NCI-H69 (cell line): ENCODE measurements at regions not wholly inside any gene's neighbourhood (a gene's known extent, or its start where the extent isn't known, plus 50 kb on each side); places are given as distances from the start of the nearest gene placed in this dataset.
"Not testable (repeated sequence)": the region's sequence is repeated elsewhere in the genome, so short reads cannot be mapped to it uniquely, and the experiment has no call there.

Source experiments
- DNase-seq: peaks from one replicate; lab custom pipeline; 2025; lab: John Stamatoyannopoulos, UW

DNA sequence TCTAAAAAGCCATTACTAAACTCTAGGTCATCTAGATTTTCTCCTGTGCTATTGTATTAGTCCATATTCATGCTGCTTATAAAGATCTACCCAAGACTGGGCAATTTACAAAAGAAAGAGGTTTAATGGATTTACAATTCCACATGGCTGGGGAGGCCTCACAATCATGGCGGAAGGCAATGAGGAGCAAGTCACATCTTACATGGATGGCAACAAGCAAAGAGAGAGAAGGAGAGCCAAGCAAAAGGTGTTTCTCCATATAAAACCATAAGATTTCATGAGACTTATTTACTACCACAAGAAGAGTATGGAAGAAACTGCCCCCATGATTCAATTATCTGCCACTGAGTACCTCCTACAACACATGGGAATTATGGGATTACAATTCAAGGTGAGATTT is 69.6 kb upstream of the CCDC6 start:
- DNase-seq, result not testable (repeated sequence)

DNA sequence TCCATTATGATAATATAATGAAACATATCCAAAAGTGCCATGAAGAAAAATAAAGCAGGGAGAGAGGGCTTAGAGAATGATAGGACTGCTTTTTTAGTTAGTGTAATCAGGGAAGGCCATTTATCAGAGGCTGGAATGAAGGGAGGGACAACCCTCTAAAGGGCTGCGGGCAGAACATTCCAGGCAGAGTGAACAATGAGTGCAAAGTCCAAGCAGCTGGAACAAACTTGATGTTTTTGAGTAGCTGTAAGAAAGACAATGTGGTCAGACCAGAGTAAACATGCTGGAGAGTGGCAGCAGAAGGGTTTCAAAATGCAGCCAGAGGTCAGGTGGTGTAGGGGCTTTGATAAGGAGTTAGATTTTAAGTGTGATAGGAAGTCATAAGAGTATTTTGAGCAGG is 65.6 kb upstream of the CCDC6 start:
- peak; percentile 18 for DNase-seq

DNA sequence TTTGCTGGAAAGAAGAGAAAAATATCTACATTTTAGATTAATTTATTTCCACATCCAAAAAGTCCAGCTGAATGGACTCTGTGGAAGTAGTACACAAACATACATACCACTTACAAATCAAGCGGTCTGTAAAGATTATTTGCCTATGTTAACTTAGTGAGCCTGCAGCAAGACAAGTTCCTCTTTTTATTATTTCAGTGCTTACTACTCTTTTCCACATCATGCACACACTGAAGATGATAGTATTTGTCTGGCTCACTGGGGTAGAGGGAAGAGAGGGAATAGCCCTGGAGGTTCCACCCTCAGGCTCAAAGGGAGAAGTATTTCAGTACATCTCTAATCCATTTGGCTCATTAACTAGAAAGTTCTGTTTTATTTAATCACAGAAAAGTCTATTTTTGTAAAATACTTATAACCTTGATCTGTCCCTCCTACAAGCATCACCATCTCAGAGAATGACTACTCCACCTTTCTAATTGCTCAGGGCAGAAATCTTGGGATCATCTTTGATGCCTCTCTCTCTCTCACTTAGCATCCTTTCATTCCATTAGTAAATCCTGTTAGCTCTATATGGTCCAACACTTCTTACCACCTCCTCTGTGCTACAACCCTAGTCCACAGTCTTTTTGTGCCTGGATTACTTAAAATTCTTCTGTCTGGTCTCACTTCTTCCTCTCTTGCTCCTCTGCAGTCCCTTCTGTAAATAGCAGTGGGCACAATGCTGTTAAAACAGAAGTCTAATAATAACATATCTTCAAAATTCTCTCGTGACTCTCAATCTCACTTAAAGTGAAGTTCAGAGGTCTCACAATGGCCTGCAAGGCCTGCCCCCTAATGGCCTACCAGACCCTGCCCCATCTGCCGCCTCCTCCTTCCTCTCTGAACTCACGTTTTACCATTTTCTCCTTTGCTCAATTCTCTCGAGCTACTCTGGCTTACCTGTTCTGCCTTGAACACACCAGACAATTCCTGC is 64.3 kb upstream of the CCDC6 start:
- DNase-seq, result no peak

DNA sequence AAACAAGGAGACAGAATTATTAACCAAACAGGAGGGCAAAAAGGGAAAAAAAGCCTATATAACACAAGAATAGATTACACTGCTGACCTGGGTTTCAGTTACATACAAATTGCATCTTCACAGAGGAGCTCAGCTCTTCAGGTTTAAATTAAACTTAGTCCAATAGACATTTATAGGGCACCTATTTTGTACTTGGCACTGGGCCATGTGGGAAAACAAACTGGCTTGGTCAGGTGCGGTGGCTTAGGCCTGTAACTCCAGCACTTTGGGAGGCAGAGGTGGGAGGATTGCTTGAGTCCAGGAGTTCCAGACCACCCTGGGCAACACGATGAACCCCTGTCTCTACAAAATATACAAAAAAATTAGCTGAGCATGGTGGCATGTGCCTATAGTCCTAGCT is 62.3 kb upstream of the CCDC6 start:
- DNase-seq, result peak; percentile 63

DNA sequence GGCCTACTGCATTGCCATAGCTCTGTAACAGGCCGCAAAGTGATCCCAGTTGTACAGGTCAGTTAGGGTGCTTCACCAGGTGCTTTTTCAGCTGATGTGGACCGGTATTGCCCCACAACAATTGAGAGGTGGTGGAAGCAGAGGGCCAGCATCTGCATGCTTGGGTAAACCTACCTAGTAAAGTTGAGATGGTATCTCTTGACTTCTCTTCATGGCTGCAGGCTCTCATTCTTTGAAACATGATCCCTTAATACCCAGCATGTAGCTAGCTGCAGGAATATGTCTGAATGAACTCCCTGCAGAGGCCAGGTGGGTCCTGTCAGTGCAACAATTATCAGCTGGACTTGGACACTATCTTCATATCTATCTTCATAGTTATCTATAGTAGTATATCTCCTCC is 60.7 kb upstream of the CCDC6 start:
- DNase-seq, result peak; percentile 74

DNA sequence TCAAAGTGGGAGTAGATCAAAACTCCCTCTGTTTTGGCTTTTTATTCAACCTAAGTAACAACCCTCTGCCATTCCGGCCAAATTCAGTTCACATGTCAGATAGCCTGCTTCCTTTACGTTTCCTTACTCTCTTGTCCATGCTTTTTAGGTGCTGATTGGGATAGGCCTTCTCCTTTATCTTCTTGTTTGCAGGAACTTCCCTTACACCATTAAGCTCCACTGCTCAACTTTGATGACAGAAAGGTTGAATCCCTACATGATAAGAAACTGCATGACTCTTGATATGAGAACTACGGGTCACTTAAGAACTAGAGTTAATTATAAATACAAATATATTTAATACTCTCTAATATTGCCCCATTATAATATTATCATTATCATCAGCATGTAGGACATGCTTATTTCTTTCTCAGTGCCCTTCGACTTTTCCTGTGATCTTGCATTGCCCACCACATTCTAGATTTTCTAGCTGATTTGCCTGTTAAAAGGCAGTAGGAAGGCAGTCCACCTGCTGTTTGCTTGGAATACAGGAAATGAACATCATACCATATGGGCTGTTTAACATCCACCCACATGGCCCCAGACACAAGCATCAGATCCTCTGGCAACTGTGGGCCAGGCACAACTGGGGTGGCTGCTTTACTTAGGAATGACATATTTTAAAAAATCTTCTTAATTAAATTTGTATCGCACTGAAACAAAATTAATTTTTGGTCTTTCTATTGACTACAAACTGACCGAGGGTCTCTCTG is 59.7 kb upstream of the CCDC6 start:
- DNase-seq, result peak; percentile 61

DNA sequence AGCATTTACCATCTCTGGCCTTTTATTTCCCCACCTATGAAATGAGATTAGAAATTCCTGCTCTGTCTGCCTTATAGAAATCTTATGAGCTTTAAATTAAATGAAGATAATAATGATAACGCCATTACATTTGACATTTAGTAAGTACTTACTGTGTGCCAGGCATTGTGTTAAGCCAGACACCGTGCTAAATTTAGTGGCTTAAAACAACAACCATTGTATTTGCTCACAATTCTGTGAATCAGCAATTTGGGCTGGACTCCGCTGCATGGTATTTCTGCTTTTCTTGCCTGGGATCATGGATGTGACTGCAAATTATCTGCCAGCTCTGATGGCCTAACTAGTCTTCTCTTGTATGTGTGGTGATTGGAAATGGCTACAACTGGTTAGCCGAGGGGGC is 56.4 kb upstream of the CCDC6 start:
- DNase-seq, result no peak

DNA sequence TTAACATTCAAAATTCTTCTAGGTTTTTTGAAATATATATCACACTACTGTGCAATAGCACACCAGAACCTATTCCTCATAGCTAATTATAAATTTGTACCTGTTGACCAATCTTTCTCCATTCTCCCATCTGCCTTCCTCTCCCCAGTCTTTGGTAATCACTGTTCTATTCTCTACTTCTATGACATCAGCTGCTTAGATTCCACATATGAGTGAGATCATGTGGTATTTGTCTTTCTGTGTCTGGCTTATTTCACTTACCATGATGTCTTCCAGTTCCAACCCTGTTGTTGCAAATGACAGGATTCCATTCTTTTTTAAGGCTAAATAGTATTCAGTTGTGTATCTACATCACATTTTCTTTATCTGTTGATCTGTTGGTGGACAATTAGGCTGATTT is 54.4 kb upstream of the CCDC6 start:
- DNase-seq, result peak; percentile 3

DNA sequence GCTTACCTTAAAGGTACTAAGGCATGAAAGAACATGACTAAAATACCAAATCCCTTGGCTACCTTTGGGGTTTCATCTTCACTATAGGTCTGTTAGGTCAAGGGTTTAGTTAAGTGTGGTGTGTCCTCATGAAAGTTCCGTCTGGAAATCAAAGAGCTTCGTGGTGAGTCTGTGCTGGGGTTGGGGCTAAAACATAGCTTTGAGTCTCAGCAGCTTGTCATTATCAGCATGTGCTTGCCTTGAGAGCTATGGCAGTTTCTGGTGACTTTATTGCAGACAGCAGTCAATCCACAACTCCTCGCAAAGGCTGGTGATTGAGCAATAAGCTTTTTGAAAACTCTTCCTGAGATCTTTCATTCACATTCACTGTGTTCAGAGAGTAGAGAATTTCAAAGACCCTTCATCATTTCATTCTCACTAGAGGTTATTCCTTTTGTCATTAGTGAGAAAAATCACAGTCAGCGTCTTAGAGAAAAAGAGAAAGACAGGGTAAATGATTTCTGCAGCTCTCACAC is 53.2 kb upstream of the CCDC6 start:
- DNase-seq, result no peak

DNA sequence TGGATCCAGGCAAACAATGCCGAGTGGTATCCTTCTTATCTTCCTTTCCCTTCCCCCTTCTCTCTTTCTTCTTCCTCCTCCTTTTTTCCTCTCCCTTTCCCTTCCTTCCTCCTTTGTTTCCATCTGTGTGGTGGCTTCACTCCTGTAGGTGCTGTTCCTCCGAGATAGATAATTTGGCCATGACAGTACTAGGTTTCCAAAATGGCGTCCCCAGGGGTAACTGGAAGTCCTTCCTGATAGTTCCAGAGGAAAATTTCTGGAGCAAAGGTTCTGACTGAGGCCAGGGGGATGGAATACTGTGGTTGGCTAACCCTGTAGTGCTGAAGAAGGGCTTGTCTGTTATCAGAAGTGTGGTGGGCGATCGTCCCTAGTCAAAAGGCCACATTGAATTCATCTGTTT is 52.5 kb upstream of the CCDC6 start:
- no peak for DNase-seq

DNA sequence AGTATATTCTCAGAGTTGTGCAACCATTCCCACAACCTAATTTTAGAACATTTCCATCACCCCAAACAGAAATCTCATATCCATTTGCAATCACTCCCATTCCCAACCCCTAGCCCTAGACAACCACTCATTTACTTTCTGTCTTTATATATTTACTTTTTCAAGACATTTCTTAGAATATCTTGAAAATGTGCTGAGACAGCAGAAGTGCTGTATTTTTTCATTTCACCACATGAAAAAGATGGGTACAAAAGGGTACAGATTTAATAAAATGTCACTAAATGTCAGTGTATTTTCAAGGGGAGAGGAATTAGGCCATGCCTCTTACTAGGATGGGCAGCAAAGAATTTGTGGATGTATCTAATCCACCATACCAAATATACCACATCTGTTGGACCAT is 51.6 kb upstream of the CCDC6 start:
- DNase-seq, result no peak
